HCT116 (cell line): ENCODE measurements at regions not wholly inside any gene's neighbourhood (a gene's known extent, or its start where the extent isn't known, plus 50 kb on each side); places are given as distances from the start of the nearest gene placed in this dataset.

ENCODE experiments used
- ATAC-seq: fragments of 200-7000 bp; cut with Tn5 transposase; 2 replicates; pipeline ENCODE4 v1.9.1; 2020; ENCODE audit warnings: mild to moderate bottlenecking, moderate library complexity
- BruUV-seq: library from RNA; stranded (reverse); fragments of 400-500 nt; replicated peaks from 2 replicates; lab custom pipeline; 2021; lab: Mats Ljungman, UMichigan
- CTCF ChIA-PET: fragments of 300-600 bp; sonication (Branson Sonifier 250); formaldehyde crosslinking; loops from one replicate; lab custom pipeline; 2021; ENCODE audit warnings: antibody characterized with exemption; lab: Charles Lee
- POLR2A ChIA-PET: fragments of 300-600, 350-600 bp; sonication (Branson Sonifier 250); formaldehyde crosslinking; loops from one replicate; lab custom pipeline; 2021; ENCODE audit warnings: antibody characterized with exemption; lab: Charles Lee
- RAD21 ChIA-PET, 2 experiments: fragments of 300-600 bp; sonication (Branson Sonifier 250); formaldehyde crosslinking; loops; one replicate each; lab custom pipeline; 2023; ENCODE audit warnings: low total read pairs in 2 of 2; ENCODE audit not compliant: uncharacterized antibody in 2 of 2, unreplicated experiment in 2 of 2, low non-redundant PET in 1 of 2; lab: Charles Lee
- DNase-seq: peaks from one replicate; pipeline ENCODE4 v3.0.0-alpha.2; 2010; ENCODE audit warnings: low read depth, low spot score
- H2AFZ ChIP-seq: fragments of 200-600 bp; shearing (Covaris generic), sonication (generic); 2 replicates; pipeline ENCODE4 v1.6.1; 2017; ENCODE audit warnings: low read depth, mixed run types, mixed read lengths, antibody characterized with exemption, low read length; ENCODE audit not compliant: poor library complexity, severe bottlenecking
- H3K27ac ChIP-seq: 2 replicates; pipeline ENCODE4 v1.5.1; 2012; ENCODE audit warnings: low read depth, low read length
- H3K27me3 ChIP-seq: fragments of 200-600 bp; sonication (generic); 2 replicates; pipeline ENCODE4 v1.6.1; 2016; ENCODE audit warnings: mixed run types, low read length, mixed read lengths; ENCODE audit not compliant: insufficient read depth
- H3K36me3 ChIP-seq, 2 experiments: fragments of 200-500 bp in 1 of 2; fragments of 200-600 bp in 1 of 2; sonication (Bioruptor generic) in 1 of 2; sonication (generic) in 1 of 2; 2 replicates each; pipeline versions ENCODE4 v1.5.1 to v1.6.1; 2014 to 2016; ENCODE audit warnings: low read length in 2 of 2, inconsistent platforms in 1 of 2, mixed read lengths in 1 of 2, mixed run types in 1 of 2; ENCODE audit not compliant: insufficient read depth in 2 of 2, control insufficient read depth in 1 of 2
- H3K4me1 ChIP-seq, 2 experiments: fragments of 200-600 bp in 1 of 2; sonication (generic) in 1 of 2; 2 replicates each; pipeline versions ENCODE4 v1.5.1 to v1.6.1; 2012 to 2017; ENCODE audit warnings: low read length in 2 of 2, inconsistent platforms in 1 of 2, mild to moderate bottlenecking in 1 of 2, mixed read lengths in 1 of 2, mixed run types in 1 of 2, moderate library complexity in 1 of 2; ENCODE audit not compliant: insufficient read depth in 2 of 2, control insufficient read depth in 1 of 2
- H3K4me2 ChIP-seq: fragments of 200-600 bp; sonication (generic); 2 replicates; pipeline ENCODE4 v1.6.1; 2017; ENCODE audit warnings: mixed run types, low read length, mixed read lengths
- H3K4me3 ChIP-seq, 2 experiments: fragments of 200-600 bp in 1 of 2; sonication (generic) in 1 of 2; replicated peaks in 1 of 2; 2 replicates each; pipeline ENCODE4 v1.5.1; 2011 to 2016; ENCODE audit warnings: low read length in 2 of 2, control low read depth in 1 of 2, low read depth in 1 of 2, mild to moderate bottlenecking in 1 of 2, mixed read lengths in 1 of 2, mixed run types in 1 of 2
- H3K79me2 ChIP-seq: fragments of 200-600 bp; sonication (generic); 2 replicates; pipeline ENCODE4 v1.6.1; 2017; ENCODE audit warnings: mild to moderate bottlenecking, mixed run types, low read length, moderate library complexity, mixed read lengths; ENCODE audit not compliant: insufficient read depth
- H3K9ac ChIP-seq: fragments of 200-600 bp; sonication (generic); 2 replicates; pipeline ENCODE4 v1.6.1; 2016; ENCODE audit warnings: low read length, mixed read lengths
- H3K9me2 ChIP-seq: fragments of 200-600 bp; sonication (generic), shearing (Covaris generic); 2 replicates; pipeline ENCODE4 v1.6.1; 2017; ENCODE audit warnings: mixed run types, mild to moderate bottlenecking, moderate library complexity; ENCODE audit not compliant: insufficient read depth
- H3K9me3 ChIP-seq, 2 experiments: fragments of 200-500 bp in 1 of 2; fragments of 200-600 bp in 1 of 2; sonication (Bioruptor generic) in 1 of 2; sonication (generic) in 1 of 2; 2 replicates each; pipeline ENCODE4 v1.6.1; 2014 to 2017; ENCODE audit warnings: low read length in 2 of 2, mixed read lengths in 2 of 2, inconsistent platforms in 1 of 2, low read depth in 1 of 2, mild to moderate bottlenecking in 1 of 2, mixed run types in 1 of 2, moderate library complexity in 1 of 2; ENCODE audit not compliant: control insufficient read depth in 1 of 2, insufficient read depth in 1 of 2
- H4K20me1 ChIP-seq: fragments of 200-600 bp; sonication (generic), shearing (Covaris generic); 2 replicates; pipeline ENCODE4 v1.6.1; 2017; ENCODE audit warnings: mixed run types, mild to moderate bottlenecking, moderate library complexity; ENCODE audit not compliant: insufficient read depth
- CBX3 ChIP-seq: IDR thresholded peaks from 2 replicates; pipeline ENCODE4 v1.6.1; 2012; ENCODE audit warnings: low read depth
- EZH2phosphoT487 ChIP-seq: fragments of 200-600 bp; IDR thresholded peaks from 2 replicates; pipeline ENCODE4 v1.6.1; 2018; ENCODE audit warnings: antibody characterized with exemption, borderline replicate concordance
- FOSL1 ChIP-seq: IDR thresholded peaks from 2 replicates; pipeline ENCODE4 v1.6.1; 2012; ENCODE audit warnings: low read depth
- JUND ChIP-seq: IDR thresholded peaks from 2 replicates; pipeline ENCODE4 v1.6.1; 2012
- POLR2A ChIP-seq: IDR thresholded peaks from 2 replicates; pipeline ENCODE4 v1.7.0; 2011; ENCODE audit warnings: borderline replicate concordance; ENCODE audit not compliant: insufficient read depth, insufficient read length; ENCODE audit errors: extremely low read depth
- POLR2AphosphoS5 ChIP-seq: IDR thresholded peaks from 2 replicates; pipeline ENCODE4 v1.6.1; 2011; ENCODE audit warnings: mild to moderate bottlenecking, low read depth, low read length, moderate library complexity
- SP1 ChIP-seq: IDR thresholded peaks from 2 replicates; pipeline ENCODE4 v1.6.1; 2012; ENCODE audit warnings: low read depth
- ZFX ChIP-seq: fragments of 450-650 bp; IDR thresholded peaks from 2 replicates; pipeline ENCODE4 v1.6.1; 2017
- ZNF274 ChIP-seq: fragments of 200-500 bp; sonication (Bioruptor generic); IDR thresholded peaks from 2 replicates; pipeline ENCODE4 v1.6.1; 2014; ENCODE audit warnings: mild to moderate bottlenecking, low read depth, low read length, inconsistent platforms
- intact Hi-C: fragments of 100-400 bp; cut with micrococcal nuclease; formaldehyde crosslinking; loops from 2 replicates; pipeline ENCODE4 v1.10.0; 2022
- TF ChIP-seq, protein P1 (sequence below): IDR thresholded peaks from 2 replicates; pipeline ENCODE4 v1.6.1; 2012
- TF ChIP-seq, protein P2 (sequence below): IDR thresholded peaks from 2 replicates; pipeline ENCODE4 v1.6.1; 2012; ENCODE audit warnings: low read depth
- TF ChIP-seq, protein P3 (sequence below), 3 experiments: fragments of 200-600 bp in 1 of 3; sonication (generic) in 1 of 3; IDR thresholded peaks in 2 of 3; conservative IDR thresholded peaks in 1 of 3; 2 replicates each; pipeline ENCODE4 v1.5.1; 2012 to 2017; ENCODE audit warnings: low read depth in 2 of 3, low read length in 2 of 3, antibody characterized with exemption in 1 of 3, borderline replicate concordance in 1 of 3, control low read depth in 1 of 3, mild to moderate bottlenecking in 1 of 3, mixed read lengths in 1 of 3, mixed run types in 1 of 3, moderate library complexity in 1 of 3; ENCODE audit not compliant: insufficient read depth in 1 of 3

DNA sequence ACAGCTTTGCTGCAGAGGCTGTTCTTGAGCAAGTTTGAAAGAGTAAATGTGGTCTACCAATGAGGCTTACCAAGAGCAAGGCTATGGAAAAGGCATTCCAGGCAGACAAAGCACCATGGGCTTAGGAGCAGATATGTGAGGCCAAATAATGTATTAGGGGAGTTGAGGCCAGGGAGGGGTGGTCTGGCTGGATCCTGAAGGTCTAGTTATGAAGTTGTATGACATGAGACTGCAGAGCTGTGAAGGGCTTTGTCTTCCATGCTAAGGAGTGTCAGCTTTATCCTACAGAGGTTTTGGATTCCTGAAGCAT lies 51.8 kb upstream of the TSPAN2 start:
- no peak overlapping the region for H3K4me3 ChIP-seq
- peaks cover 3 to 11% of the 10 kb centered on the region in 2 experiments; a peak in 3 of 4 replicates for H3K4me1 ChIP-seq
- H3K4me2 ChIP-seq, result no peak overlapping the region
- ChIA-PET POLR2A (no interaction called here), RAD21 (interaction anchor here in 1 of 2 experiments (0.6 kb wide), 1 partner anchor 182 kb away, joined by 3 read pairs; no protein-coding TSS in a partner anchor), CTCF (interaction anchor here (0.9 to 5.8 kb wide), 5 partner anchors 28 to 328 kb away, joined by 3 to 52 read pairs (median 4); no protein-coding TSS in a partner anchor)
- no peaks in the 10 kb centered on the region for H4K20me1 ChIP-seq
- no peak for TF ChIP-seq POLR2AphosphoS5
- TF ChIP-seq ZFX, result no peak
- TF ChIP-seq SP1, result no peak
- TF ChIP-seq JUND, result no peak
- TF ChIP-seq EZH2phosphoT487, result no peak
- TF ChIP-seq ZNF274, result no peak
- TF ChIP-seq, protein P1, sequence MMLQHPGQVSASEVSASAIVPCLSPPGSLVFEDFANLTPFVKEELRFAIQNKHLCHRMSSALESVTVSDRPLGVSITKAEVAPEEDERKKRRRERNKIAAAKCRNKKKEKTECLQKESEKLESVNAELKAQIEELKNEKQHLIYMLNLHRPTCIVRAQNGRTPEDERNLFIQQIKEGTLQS, result no peak
- no peak for TF ChIP-seq CBX3
- TF ChIP-seq FOSL1, result no peak
- TF ChIP-seq POLR2A, result no peak
- TF ChIP-seq, protein P2, sequence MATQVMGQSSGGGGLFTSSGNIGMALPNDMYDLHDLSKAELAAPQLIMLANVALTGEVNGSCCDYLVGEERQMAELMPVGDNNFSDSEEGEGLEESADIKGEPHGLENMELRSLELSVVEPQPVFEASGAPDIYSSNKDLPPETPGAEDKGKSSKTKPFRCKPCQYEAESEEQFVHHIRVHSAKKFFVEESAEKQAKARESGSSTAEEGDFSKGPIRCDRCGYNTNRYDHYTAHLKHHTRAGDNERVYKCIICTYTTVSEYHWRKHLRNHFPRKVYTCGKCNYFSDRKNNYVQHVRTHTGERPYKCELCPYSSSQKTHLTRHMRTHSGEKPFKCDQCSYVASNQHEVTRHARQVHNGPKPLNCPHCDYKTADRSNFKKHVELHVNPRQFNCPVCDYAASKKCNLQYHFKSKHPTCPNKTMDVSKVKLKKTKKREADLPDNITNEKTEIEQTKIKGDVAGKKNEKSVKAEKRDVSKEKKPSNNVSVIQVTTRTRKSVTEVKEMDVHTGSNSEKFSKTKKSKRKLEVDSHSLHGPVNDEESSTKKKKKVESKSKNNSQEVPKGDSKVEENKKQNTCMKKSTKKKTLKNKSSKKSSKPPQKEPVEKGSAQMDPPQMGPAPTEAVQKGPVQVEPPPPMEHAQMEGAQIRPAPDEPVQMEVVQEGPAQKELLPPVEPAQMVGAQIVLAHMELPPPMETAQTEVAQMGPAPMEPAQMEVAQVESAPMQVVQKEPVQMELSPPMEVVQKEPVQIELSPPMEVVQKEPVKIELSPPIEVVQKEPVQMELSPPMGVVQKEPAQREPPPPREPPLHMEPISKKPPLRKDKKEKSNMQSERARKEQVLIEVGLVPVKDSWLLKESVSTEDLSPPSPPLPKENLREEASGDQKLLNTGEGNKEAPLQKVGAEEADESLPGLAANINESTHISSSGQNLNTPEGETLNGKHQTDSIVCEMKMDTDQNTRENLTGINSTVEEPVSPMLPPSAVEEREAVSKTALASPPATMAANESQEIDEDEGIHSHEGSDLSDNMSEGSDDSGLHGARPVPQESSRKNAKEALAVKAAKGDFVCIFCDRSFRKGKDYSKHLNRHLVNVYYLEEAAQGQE, result no peak
- TF ChIP-seq, protein P3, sequence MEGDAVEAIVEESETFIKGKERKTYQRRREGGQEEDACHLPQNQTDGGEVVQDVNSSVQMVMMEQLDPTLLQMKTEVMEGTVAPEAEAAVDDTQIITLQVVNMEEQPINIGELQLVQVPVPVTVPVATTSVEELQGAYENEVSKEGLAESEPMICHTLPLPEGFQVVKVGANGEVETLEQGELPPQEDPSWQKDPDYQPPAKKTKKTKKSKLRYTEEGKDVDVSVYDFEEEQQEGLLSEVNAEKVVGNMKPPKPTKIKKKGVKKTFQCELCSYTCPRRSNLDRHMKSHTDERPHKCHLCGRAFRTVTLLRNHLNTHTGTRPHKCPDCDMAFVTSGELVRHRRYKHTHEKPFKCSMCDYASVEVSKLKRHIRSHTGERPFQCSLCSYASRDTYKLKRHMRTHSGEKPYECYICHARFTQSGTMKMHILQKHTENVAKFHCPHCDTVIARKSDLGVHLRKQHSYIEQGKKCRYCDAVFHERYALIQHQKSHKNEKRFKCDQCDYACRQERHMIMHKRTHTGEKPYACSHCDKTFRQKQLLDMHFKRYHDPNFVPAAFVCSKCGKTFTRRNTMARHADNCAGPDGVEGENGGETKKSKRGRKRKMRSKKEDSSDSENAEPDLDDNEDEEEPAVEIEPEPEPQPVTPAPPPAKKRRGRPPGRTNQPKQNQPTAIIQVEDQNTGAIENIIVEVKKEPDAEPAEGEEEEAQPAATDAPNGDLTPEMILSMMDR (IDR thresholded peaks at IDR 0.05 in 2 of 3, conservative IDR thresholded peaks at IDR 0.05 in 1 of 3; ENCODE audit: borderline replicate concordance in 1 of 3, insufficient read depth in 1 of 3, low read depth in 2 of 3, low read length in 2 of 3), result no peak
- no peaks in the 10 kb centered on the region for H3K79me2 ChIP-seq
- no peaks in the 10 kb centered on the region for H3K36me3 ChIP-seq
- no peaks in the 10 kb centered on the region for H3K9me2 ChIP-seq
- H3K27me3 ChIP-seq, result no peaks in the 10 kb centered on the region
- DNase-seq, result no peak
- intact Hi-C loops, result no loop called here
- no TSS peak for BruUV-seq
- H3K9me3 ChIP-seq, result no peaks in the 10 kb centered on the region
- no peak overlapping the region for H3K9ac ChIP-seq
- ATAC-seq, result no peak
- H2AFZ ChIP-seq, result no peak overlapping the region
- no peak overlapping the region for H3K27ac ChIP-seq
